GM18498 (cell line): ENCODE measurements at regions not wholly inside any gene's neighbourhood (a gene's known extent, or its start where the extent isn't known, plus 50 kb on each side); places are given as distances from the start of the nearest gene placed in this dataset.
A peak's percentile ranks its signal among the peaks of the same experiment; 100 is the strongest.
"Not testable (repeated sequence)": the region's sequence is repeated elsewhere in the genome, so short reads cannot be mapped to it uniquely, and the experiment has no call there.

Experiments
- ATAC-seq: cut with Tn5 transposase; IDR thresholded peaks from one replicate; pipeline ENCODE4 v1.9.1; 2021; ENCODE audit warnings: mild to moderate bottlenecking, moderate library complexity; ENCODE audit not compliant: unreplicated experiment

- ATAC-seq: no peak
Measured at GRCh38 chr13:57899096-57899495, 267.6 kb downstream of the PCDH17 start.

GRCh38 chr13:57909833-57910232 lies 278.3 kb downstream of the PCDH17 start:
- ATAC-seq: not testable (repeated sequence)

GRCh38 chr13:57918086-57918485 lies 286.5 kb downstream of the PCDH17 start:
- no peak for ATAC-seq

- ATAC-seq: no peak
Measured at GRCh38 chr13:57918913-57919312, 287.4 kb downstream of the PCDH17 start.

GRCh38 chr13:57925250-57925649 lies 293.7 kb downstream of the PCDH17 start:
- ATAC-seq: no peak

- no peak for ATAC-seq
Measured at GRCh38 chr13:57925751-57926150, 294.2 kb downstream of the PCDH17 start.

- no peak for ATAC-seq
Measured at GRCh38 chr13:57932061-57932460, 300.5 kb downstream of the PCDH17 start.

GRCh38 chr13:57933606-57934005 lies 302.1 kb downstream of the PCDH17 start:
- ATAC-seq: no peak

GRCh38 chr13:57935965-57936364 lies 304.4 kb downstream of the PCDH17 start:
- ATAC-seq: no peak

GRCh38 chr13:57946361-57946760 lies 314.8 kb downstream of the PCDH17 start:
- peak; percentile 99 for ATAC-seq

- no peak for ATAC-seq
Measured at GRCh38 chr13:57948884-57949283, 317.3 kb downstream of the PCDH17 start.

GRCh38 chr13:57969951-57970350 lies 338.4 kb downstream of the PCDH17 start:
- ATAC-seq: no peak

- ATAC-seq: no peak
Measured at GRCh38 chr13:57970404-57970803, 338.9 kb downstream of the PCDH17 start.

- no peak for ATAC-seq
Measured at GRCh38 chr13:57982782-57983181, 351.2 kb downstream of the PCDH17 start.

- ATAC-seq: no peak
Measured at GRCh38 chr13:57988276-57988675, 356.7 kb downstream of the PCDH17 start.

GRCh38 chr13:57991041-57991440 lies 359.5 kb downstream of the PCDH17 start:
- ATAC-seq: no peak

GRCh38 chr13:57992416-57992815 lies 360.9 kb downstream of the PCDH17 start:
- ATAC-seq: no peak

- ATAC-seq: no peak
Measured at GRCh38 chr13:57996717-57997116, 365.2 kb downstream of the PCDH17 start.

GRCh38 chr13:58004751-58005150 lies 373.2 kb downstream of the PCDH17 start:
- no peak for ATAC-seq

- ATAC-seq: no peak
Measured at GRCh38 chr13:58018020-58018419, 386.5 kb downstream of the PCDH17 start.

- no peak for ATAC-seq
Measured at GRCh38 chr13:58018865-58019264, 387.3 kb downstream of the PCDH17 start.

- no peak for ATAC-seq
Measured at GRCh38 chr13:58024103-58024502, 392.6 kb downstream of the PCDH17 start.

GRCh38 chr13:58025821-58026220 lies 394.3 kb downstream of the PCDH17 start:
- ATAC-seq: no peak
